Spleen (tissue), 11 donors: ENCODE measurements at regions not wholly inside any gene's neighbourhood (a gene's known extent, or its start where the extent isn't known, plus 50 kb on each side); places are given as distances from the start of the nearest gene placed in this dataset.

Experiments
- DNase-seq: peaks from one replicate; pipeline ENCODE4 v3.0.0-alpha.2; 2020
- H3K27ac ChIP-seq, 8 donors: fragments of 200-600 bp; sonication (generic) in 7 of 8; 1 replicate in 4 of 8; 2 replicates in 4 of 8; pipeline versions ENCODE4 v1.5.0 to v1.8.0; 2016 to 2021; ENCODE audit warnings: inconsistent platforms in 4 of 8, mild to moderate bottlenecking in 4 of 8, moderate library complexity in 1 of 8
- H3K27me3 ChIP-seq, 7 donors: fragments of 200-600 bp; sonication (generic) in 6 of 7; replicated peaks in 1 of 7; 1 replicate in 4 of 7; 2 replicates in 3 of 7; pipeline versions ENCODE4 v1.5.0 to v1.8.0; 2016 to 2021; ENCODE audit warnings: inconsistent platforms in 3 of 7, mild to moderate bottlenecking in 1 of 7
- H3K36me3 ChIP-seq, 6 donors: fragments of 200-600 bp; sonication (generic) in 5 of 6; 1 replicate in 4 of 6; 2 replicates in 2 of 6; pipeline versions ENCODE4 v1.5.0 to v1.8.0; 2016 to 2021; ENCODE audit warnings: inconsistent platforms in 2 of 6
- H3K4me1 ChIP-seq, 6 donors: fragments of 200-600 bp; sonication (generic) in 5 of 6; 1 replicate in 3 of 6; 2 replicates in 3 of 6; pipeline versions ENCODE4 v1.5.0 to v1.8.0; 2016 to 2021; ENCODE audit warnings: inconsistent platforms in 3 of 6
- H3K4me3 ChIP-seq, 8 donors: fragments of 200-600 bp; sonication (generic) in 7 of 8; 1 replicate in 4 of 8; 2 replicates in 4 of 8; pipeline versions ENCODE4 v1.5.0 to v1.8.0; 2016 to 2021; ENCODE audit warnings: inconsistent platforms in 4 of 8, mild to moderate bottlenecking in 4 of 8, moderate library complexity in 2 of 8
- H3K9me3 ChIP-seq, 8 donors: fragments of 200-600 bp; sonication (generic) in 7 of 8; 1 replicate in 4 of 8; 2 replicates in 4 of 8; pipeline versions ENCODE4 v1.5.0 to v1.8.0; 2016 to 2021; ENCODE audit warnings: inconsistent platforms in 4 of 8
- POLR2A ChIP-seq, 3 donors: fragments of 450-650 bp; IDR thresholded peaks; one replicate each; pipeline ENCODE4 v1.5.1; 2017; ENCODE audit warnings: antibody characterized with exemption in 3 of 3, mild to moderate bottlenecking in 1 of 3
- POLR2AphosphoS5 ChIP-seq, 3 donors: sonication (generic); formaldehyde crosslinking; IDR thresholded peaks; one replicate each; pipeline ENCODE4 v1.5.1; 2017; ENCODE audit warnings: antibody characterized with exemption in 3 of 3
- WGBS, 5 donors: extraction: QIAGEN DNeasy Blood & Tissue Kit in 3 of 5; methylation state at CpG; one replicate each; pipeline versions ENCODE4 v1.1.5 to v1.1.7; 2013 to 2018; 5-methylcytosine and 5-hydroxymethylcytosine counted together
- intact Hi-C: fragments of 100-400 bp; cut with DNase I; formaldehyde crosslinking; loops from one replicate; pipeline ENCODE4 v1.15.0; 2023; ENCODE audit warnings: low total_unique reads
- TF ChIP-seq, protein P1 (sequence below), 11 experiments: fragments of 200-600 bp in 7 of 11; fragments of 450-650 bp in 4 of 11; sonication (generic) in 4 of 11; IDR thresholded peaks in 8 of 11; conservative IDR thresholded peaks in 3 of 11; 1 replicate in 7 of 11; 2 replicates in 4 of 11; pipeline versions ENCODE4 v1.4.0 to v1.8.0; 2016 to 2021; ENCODE audit warnings: antibody characterized with exemption in 11 of 11, inconsistent platforms in 4 of 11, mild to moderate bottlenecking in 1 of 11
- donor health status: healthy with polysubstance abuse.
- donor health status: DM: no; HTN: no; CAD: no; lungs with moderate emphysema.
- donor health status: DM: no; HTN: no; CAD: no.
- donor health status: Bipolar disorder and iron deficiency.
- donor health status: healthy.
- donor health status: DM: no; HTN: no; CAD: no.
- donor health status: DM: yes; HTN: yes; CAD: no.

DNA sequence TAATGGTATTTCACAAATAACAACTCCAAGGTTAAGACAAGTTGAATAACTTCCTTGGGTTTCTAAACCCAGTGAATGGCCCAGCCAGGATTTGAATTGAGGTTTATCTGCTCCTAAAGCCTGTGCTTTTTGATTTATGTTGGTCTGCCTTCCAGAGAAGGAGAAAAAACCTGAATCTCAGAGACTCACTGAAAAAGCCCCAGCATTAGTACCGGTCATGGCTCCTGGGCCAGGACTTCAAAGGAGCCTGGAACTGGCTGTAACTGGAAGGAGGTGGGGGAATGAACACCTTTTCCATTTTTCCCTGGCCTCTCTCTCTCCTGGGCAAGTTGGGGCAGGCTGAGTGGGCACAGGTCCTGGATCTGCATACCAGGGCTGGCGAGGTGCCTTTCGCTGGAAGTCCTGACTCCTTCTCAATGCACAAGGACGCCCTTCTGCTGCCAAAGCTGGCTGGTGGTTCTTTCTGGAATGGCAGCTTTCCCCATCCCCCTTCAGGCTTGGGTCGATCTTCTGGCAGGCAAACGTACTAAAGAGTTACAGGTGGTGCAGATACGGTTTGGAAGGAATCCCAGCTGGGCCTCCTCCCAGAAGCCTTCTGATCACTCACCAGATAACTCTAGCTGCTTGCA is 268.2 kb downstream of the PTEN start:
- no peak for TF ChIP-seq POLR2AphosphoS5 (IDR thresholded peaks at IDR 0.05)
- TF ChIP-seq, protein P1, sequence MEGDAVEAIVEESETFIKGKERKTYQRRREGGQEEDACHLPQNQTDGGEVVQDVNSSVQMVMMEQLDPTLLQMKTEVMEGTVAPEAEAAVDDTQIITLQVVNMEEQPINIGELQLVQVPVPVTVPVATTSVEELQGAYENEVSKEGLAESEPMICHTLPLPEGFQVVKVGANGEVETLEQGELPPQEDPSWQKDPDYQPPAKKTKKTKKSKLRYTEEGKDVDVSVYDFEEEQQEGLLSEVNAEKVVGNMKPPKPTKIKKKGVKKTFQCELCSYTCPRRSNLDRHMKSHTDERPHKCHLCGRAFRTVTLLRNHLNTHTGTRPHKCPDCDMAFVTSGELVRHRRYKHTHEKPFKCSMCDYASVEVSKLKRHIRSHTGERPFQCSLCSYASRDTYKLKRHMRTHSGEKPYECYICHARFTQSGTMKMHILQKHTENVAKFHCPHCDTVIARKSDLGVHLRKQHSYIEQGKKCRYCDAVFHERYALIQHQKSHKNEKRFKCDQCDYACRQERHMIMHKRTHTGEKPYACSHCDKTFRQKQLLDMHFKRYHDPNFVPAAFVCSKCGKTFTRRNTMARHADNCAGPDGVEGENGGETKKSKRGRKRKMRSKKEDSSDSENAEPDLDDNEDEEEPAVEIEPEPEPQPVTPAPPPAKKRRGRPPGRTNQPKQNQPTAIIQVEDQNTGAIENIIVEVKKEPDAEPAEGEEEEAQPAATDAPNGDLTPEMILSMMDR (IDR thresholded peaks at IDR 0.05 in 8 of 11, conservative IDR thresholded peaks at IDR 0.05 in 3 of 11): no peak
- no peak for TF ChIP-seq POLR2A (IDR thresholded peaks at IDR 0.05)
- WGBS, 5 donors: 73 to 92% (median 88%) methylated on average over 7 of the region's 7 CpGs
- no peak for DNase-seq
- H3K4me1 ChIP-seq: peaks cover 0 to 9% (median 0%) of the 10 kb centered on the region in 6 donors
- intact Hi-C loops: no loop called here
- H3K36me3 ChIP-seq: no peaks in the 10 kb centered on the region
- H3K27me3 ChIP-seq: no peaks in the 10 kb centered on the region
- no peak overlapping the region for H3K27ac ChIP-seq
- no peaks in the 10 kb centered on the region for H3K9me3 ChIP-seq
- no peak overlapping the region for H3K4me3 ChIP-seq

DNA sequence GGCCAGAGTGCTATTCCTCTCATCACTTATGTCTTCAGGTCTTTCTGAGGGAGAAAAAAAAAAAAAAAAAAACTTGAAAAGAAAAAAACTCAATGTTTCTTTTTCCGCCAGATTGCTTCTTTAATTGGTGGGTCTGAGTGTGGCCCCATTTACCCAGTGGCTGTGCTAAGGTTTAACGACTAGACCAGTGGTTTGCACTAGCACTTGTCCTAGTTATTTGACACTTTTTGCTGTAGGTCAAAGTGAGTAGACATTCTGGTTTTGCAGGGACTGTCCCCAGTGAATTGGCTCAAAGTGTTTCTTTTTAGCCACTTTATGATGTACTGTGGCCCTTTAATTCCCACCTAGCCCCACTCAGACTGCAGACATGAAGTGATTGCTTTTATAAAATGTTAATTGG is 273.3 kb downstream of the PTEN start:
- peaks cover 0 to 12% (median 0%) of the 10 kb centered on the region in 6 donors for H3K4me1 ChIP-seq
- no peaks in the 10 kb centered on the region for H3K36me3 ChIP-seq
- WGBS, 5 donors: 70 to 81% (median 74%) methylated on average over 2 of the region's 2 CpGs
- intact Hi-C loops: no loop called here
- H3K9me3 ChIP-seq: no peaks in the 10 kb centered on the region
- H3K27ac ChIP-seq: no peak overlapping the region
- H3K27me3 ChIP-seq: no peaks in the 10 kb centered on the region
- no peak overlapping the region for H3K4me3 ChIP-seq
- no peak for DNase-seq
- TF ChIP-seq POLR2A (IDR thresholded peaks at IDR 0.05): no peak
- no peak for TF ChIP-seq POLR2AphosphoS5 (IDR thresholded peaks at IDR 0.05)
- TF ChIP-seq, protein P1 (IDR thresholded peaks at IDR 0.05 in 8 of 11, conservative IDR thresholded peaks at IDR 0.05 in 3 of 11): no peak

DNA sequence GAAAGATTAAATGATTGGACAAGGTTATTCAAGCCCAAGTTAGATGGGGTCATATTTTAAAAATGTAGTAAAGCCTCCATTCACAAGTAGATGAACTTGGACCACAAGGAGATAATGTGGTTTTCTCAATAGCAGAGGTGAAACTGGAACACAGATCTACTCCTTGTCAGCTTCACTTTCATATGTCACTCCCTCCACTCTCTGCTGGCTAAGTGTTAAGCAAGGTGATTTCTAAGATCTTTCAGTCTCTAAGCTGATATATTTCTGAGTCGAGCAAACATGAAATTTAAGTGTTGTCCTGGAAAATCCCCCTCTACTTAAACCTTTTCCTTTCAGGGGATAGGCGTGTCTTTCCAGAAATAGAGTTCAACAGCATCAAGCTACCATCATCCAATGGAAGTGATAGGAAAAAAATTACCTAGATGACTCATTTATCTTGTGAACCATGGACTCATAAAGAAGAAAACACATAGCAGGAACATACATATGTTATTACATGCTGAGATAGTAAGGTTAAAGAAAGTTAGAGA is 275.0 kb downstream of the PTEN start:
- intact Hi-C loops: no loop called here
- no peak overlapping the region for H3K4me3 ChIP-seq
- no peak overlapping the region for H3K27ac ChIP-seq
- DNase-seq: no peak
- H3K4me1 ChIP-seq: peaks cover 0 to 12% (median 0%) of the 10 kb centered on the region in 6 donors
- TF ChIP-seq POLR2AphosphoS5 (IDR thresholded peaks at IDR 0.05) (no peak), POLR2A (IDR thresholded peaks at IDR 0.05) (no peak)
- TF ChIP-seq, protein P1 (IDR thresholded peaks at IDR 0.05 in 8 of 11, conservative IDR thresholded peaks at IDR 0.05 in 3 of 11): no peak
- 56 to 77% (median 69%) methylated on average over 2 of the region's 2 CpGs for WGBS, 5 donors
- no peaks in the 10 kb centered on the region for H3K27me3 ChIP-seq
- H3K36me3 ChIP-seq: no peaks in the 10 kb centered on the region
- no peaks in the 10 kb centered on the region for H3K9me3 ChIP-seq

DNA sequence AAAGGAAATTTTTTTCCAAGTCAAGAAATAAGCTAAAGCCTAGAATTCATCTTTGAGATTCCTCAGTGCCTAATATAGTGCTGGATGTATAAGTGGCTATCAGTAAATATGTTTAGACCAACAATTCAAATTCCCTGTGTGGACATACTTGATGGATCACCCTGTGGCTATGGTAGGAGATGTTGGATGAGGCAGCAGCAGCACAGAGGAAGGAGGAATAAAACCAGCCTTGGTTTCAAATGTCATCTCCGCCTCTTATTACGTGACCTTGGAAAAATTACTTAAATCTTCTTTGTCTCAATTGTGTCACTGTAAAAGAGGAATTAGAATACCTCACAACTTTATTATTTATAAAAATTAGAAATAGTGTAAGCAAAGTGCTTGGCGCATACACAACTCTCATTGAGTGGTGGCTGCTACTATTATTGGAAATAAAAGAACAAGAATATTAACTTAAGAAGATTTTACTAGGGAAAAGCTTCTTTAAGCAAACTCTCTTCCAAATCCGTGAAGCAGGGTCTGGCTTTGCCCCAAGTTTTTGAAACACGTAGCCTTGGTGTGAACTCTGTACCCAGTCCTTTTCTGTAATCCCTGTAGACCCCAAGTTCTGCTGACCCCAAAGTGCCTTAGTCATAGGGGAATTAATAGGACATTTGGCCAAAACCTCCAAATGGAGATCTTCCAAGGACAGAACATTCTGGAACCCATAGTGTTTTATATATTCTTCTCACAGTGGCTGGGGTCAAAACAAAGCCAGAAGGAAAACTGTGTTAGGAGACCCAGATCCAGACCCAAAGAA is 283.8 kb downstream of the PTEN start:
- no peak overlapping the region for H3K27ac ChIP-seq
- no peaks in the 10 kb centered on the region for H3K27me3 ChIP-seq
- no peak for DNase-seq
- H3K9me3 ChIP-seq: no peaks in the 10 kb centered on the region
- H3K4me1 ChIP-seq: no peaks in the 10 kb centered on the region
- TF ChIP-seq, protein P1 (IDR thresholded peaks at IDR 0.05 in 8 of 11, conservative IDR thresholded peaks at IDR 0.05 in 3 of 11): no peak
- TF ChIP-seq POLR2AphosphoS5 (IDR thresholded peaks at IDR 0.05) (no peak), POLR2A (IDR thresholded peaks at IDR 0.05) (no peak)
- no peaks in the 10 kb centered on the region for H3K36me3 ChIP-seq
- no peak overlapping the region for H3K4me3 ChIP-seq
- intact Hi-C loops: no loop called here
- WGBS, 5 donors: 87 to 94% (median 89%) methylated on average over 5 of the region's 5 CpGs
